HG03196 (cell line): ENCODE measurements at regions not wholly inside any gene's neighbourhood (a gene's known extent, or its start where the extent isn't known, plus 50 kb on each side); places are given as distances from the start of the nearest gene placed in this dataset.
"Not testable (repeated sequence)": the region's sequence is repeated elsewhere in the genome, so short reads cannot be mapped to it uniquely, and the experiment has no call there.

Experiments
- ATAC-seq: cut with Tn5 transposase; IDR thresholded peaks from one replicate; pipeline ENCODE4 v1.9.1; 2021; ENCODE audit not compliant: unreplicated experiment

DNA sequence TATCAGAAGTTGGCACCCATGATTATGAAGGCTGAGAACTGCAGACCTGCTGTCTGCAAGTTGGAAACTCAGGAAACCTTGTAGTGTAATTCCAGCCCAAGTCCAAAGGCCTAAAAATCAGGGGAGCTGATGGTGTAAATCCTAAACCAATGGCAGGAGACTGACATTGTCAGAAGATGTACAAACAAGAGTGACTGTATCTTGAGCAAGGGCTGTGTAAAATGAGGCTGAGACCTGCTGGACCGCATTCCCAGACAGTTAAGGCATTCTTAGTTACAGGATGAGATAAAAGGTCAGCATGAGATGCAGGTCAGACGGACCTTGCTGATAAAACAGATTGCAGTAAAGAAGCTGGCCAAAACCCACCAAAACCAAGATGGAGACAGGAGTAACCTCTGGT is 147.7 kb downstream of the COG6 start:
- ATAC-seq = no peak

DNA sequence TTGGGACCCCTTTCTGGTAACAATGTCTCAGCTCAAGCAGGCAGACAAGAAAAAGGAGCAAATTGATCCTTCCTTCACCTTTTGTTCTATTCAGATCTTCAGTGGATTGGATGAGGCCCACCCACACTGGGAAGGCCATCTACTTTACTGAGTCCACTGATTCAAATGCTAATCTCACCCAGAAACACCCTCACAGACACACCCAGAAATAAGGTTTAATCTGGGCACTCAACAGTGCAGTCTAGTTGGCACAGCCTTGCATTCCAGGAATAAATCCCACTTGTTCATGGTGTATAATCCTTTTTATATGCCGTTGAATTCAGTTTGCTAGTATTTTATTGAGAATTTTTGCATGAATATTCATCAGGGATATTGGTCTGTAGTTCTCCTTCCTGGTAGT is 148.4 kb downstream of the COG6 start:
- no peak for ATAC-seq

GRCh38 chr13:39804332-39805210 is 149.1 kb downstream of the COG6 start:
- ATAC-seq = no peak

- ATAC-seq = no peak
Observed at GRCh38 chr13:39809466-39809865, 154.0 kb downstream of the COG6 start.

DNA sequence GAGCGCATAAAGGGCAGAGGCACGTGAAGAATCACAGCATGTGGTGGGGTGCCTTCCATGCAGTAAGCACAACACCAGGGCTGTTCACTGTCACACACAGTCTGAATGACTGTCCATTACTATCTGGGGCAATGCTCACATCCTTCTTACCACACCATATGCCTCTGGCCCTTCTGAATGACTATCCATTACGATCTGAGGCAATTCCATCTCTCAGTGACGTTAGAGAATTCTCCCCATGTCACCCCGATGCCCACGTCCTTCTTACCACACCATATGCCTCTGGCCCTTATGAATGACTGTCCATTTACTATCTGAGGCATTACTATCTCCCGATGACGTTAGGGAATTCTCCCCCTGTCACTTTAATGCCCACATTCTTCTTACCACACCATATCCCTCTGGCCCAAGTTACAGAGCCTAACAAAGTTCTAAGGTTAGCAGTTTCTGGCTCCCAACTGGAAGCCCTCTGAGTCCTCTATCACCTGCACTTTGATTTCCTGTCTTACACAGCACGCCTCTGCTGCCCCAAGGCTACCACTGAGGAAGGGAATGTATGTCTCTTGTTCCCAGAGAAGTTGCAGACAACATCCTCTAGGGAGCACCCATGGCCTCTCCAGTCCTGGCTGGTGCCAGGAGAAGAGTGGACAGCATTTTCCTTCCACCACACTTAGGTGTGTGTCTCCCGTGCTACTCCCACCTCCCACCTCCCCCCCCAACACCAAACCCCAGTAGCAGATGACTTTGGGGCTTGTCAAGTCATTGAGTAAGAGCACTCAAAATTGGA is 154.8 kb downstream of the COG6 start:
- ATAC-seq = no peak

DNA sequence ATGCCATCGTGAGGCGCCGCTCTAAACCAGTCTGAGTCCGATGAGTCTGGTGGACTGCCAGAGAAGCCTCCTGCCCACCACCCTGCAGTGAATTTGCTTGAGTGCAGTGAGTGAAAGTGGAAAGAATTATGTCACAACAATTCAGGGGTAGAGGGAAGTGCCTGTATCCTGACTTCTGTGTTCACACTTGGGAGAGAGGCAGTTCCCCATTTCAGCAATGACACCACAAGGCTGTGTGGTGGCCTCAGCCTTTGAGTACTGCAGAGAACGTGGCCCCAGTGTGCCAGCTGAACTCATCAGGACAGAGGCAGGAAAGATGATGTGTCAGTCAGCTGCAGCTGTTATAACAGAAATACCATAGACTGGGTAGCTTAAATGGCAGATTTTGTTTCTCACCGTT is 155.6 kb downstream of the COG6 start:
- no peak for ATAC-seq

DNA sequence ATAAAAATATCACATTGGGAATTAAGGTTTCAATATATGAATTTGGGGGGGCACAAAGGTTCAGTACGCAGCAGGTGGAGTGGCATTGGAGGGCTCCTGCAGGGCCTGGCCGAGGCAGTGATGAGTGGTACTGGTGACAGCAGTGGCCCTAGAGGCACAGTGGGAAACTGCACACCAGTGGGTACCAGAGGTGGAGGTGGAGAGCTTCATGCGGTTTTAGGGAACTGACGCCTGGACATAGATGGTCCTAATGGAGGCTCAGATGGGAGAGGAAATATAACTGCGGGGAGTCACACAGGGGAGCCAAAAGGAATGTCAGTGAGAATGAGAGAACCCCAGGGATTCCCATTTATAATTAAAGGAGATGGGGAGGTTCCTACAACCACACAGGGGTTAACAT is 156.2 kb downstream of the COG6 start:
- no peak for ATAC-seq

GRCh38 chr13:39815345-39816111 is 160.1 kb downstream of the COG6 start:
- ATAC-seq = no peak

DNA sequence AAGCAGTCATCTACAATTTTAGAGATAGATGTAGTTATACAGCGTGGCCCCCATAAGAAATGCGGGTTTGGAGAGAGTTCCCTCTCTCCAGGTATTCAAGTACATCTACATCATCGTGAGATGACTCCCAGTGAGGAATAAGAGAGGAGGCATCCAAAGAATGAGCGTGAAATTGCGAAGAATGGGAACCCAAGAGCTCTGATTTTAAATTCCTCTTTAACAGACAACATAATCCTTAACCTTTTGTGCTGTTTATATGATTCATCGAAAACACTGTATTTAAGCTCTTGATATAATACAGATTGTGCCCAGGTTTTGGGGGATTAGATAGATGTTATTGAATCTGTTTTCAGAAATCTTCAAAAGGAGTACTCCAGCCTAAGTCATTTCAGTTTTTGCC is 161.5 kb downstream of the COG6 start:
- ATAC-seq = no peak

DNA sequence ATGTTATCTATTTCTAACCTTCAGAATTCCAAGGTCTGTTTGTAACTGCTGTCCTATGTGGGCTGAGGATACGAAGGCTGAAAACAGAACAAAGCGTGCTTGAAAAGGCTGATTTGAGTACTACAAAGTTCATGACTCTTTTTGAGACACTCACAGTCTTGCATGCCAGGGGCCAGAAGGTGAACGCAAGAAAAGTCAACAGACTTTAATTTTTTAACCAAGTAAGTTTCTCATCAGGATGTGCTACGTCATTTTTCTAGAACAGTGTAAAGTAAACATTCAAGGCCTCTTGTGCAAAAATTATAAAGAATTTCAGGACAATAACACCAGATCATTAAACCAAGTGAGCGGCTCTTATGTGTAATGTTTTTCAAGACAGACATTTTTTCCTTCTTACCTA is 163.5 kb downstream of the COG6 start:
- ATAC-seq = no peak

GRCh38 chr13:39820606-39821005 is 165.1 kb downstream of the COG6 start:
- no peak for ATAC-seq

- no peak for ATAC-seq
Observed at GRCh38 chr13:39821977-39822376, 166.5 kb downstream of the COG6 start.

GRCh38 chr13:39822437-39822836 is 167.0 kb downstream of the COG6 start:
- no peak for ATAC-seq

GRCh38 chr13:39823063-39823713 is 167.7 kb downstream of the COG6 start:
- ATAC-seq = no peak

GRCh38 chr13:39825886-39826285 is 170.4 kb downstream of the COG6 start:
- no peak for ATAC-seq

DNA sequence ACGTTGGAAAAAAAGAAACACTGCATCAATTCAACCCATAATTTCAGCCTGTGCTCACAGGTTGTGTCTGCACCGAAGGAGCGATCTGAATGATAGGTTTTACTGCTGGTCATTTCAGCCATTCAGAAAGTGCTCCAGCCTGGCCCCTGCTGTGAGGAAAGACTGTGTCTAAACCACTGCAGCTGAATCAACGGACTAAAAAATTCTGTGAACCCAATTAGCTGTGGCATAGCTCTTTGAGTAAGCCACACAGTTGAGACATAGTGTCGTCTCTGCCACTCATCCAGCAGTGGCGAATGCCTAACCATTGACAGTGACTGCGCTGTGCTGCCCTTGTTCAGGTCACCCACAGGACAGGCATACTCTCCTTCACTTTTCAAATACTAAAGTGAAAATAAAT is 179.8 kb downstream of the COG6 start:
- ATAC-seq = no peak

GRCh38 chr13:39836038-39836437 is 180.6 kb downstream of the COG6 start:
- ATAC-seq = no peak

- ATAC-seq = not testable (repeated sequence)
Observed at GRCh38 chr13:39837866-39838265, 182.4 kb downstream of the COG6 start.

DNA sequence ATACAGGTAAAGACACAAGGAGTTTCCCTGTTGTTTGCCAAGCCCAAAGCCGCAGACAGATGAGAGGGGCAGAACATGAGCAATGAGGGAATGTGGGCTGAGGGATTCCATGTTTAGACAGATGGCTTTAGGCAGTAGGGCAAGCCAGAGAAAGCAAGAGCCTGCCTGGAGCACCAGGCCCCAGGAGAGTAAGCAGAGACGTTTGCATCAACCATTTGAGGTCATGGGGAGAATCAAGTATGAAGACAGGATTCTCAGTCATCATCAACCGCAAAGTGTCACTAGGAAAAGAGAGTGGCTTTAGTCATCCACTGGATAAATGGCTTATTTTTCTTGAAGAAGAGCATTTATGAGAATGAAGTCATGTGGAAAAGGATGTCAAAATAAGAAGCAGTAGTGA is 184.7 kb downstream of the COG6 start:
- ATAC-seq = no peak

DNA sequence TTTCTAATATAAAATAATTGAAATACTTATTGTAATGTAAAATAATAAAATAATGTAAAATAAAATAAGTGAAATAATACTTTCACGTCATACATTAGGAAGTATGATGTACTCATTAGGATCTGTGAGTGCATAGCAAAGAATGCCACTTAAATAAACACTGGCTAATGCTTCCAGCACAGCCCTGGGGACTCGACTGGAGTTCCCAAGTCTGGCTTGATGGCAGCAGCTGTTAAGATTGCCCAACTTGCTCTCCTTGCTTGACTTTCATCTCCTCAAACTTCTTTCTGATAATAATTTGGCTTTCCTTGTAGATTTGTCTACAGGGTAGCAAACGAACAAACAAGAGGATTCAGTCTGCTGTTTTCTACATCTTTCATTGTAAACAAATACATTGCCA is 191.9 kb downstream of the COG6 start:
- ATAC-seq = no peak

GRCh38 chr13:39855236-39855635 is 199.8 kb downstream of the COG6 start:
- ATAC-seq = no peak
